Mammary epithelial cell (primary cell): ENCODE measurements at regions not wholly inside any gene's neighbourhood (a gene's known extent, or its start where the extent isn't known, plus 50 kb on each side); places are given as distances from the start of the nearest gene placed in this dataset.

ENCODE experiments used
- CTCF ChIP-seq, 2 donors: IDR thresholded peaks in 1 of 2; conservative IDR thresholded peaks in 1 of 2; 2 replicates each; pipeline ENCODE4 v1.5.1; 2011 to 2012; ENCODE audit warnings: inconsistent platforms in 2 of 2, low read length in 2 of 2, mild to moderate bottlenecking in 2 of 2, control low read depth in 1 of 2, low read depth in 1 of 2; ENCODE audit not compliant: insufficient read depth in 1 of 2; ENCODE audit errors: extremely low read depth in 1 of 2
- EZH2 ChIP-seq: IDR thresholded peaks from 2 replicates; pipeline ENCODE4 v1.6.1; 2012; ENCODE audit warnings: low read length, inconsistent platforms, borderline replicate concordance

GRCh38 chr18:45119876-45120275 is 439.2 kb downstream of the SETBP1 start:
- TF ChIP-seq CTCF (conservative IDR thresholded peaks at IDR 0.05 in 1 of 2, IDR thresholded peaks at IDR 0.05 in 1 of 2; ENCODE audit: extremely low read depth in 1 of 2, insufficient read depth in 1 of 2, low read depth in 1 of 2, low read length in 2 of 2) (no peak), EZH2 (no peak)
